Endothelial cell of umbilical vein (primary cell): ENCODE measurements at regions not wholly inside any gene's neighbourhood (a gene's known extent, or its start where the extent isn't known, plus 50 kb on each side); places are given as distances from the start of the nearest gene placed in this dataset.

ENCODE experiments used
- BruUV-seq: library from RNA; stranded (reverse); fragments of 400-500 nt; replicated peaks from 2 replicates; lab custom pipeline; 2021; lab: Mats Ljungman, UMichigan
- CTCF ChIA-PET: fragments of 300-600, 350-600 bp; sonication (Branson Sonifier 250); formaldehyde crosslinking; loops from one replicate; lab custom pipeline; 2021; ENCODE audit warnings: antibody characterized with exemption, inconsistent platforms; lab: Charles Lee
- POLR2A ChIA-PET: fragments of 300-600, 350-600 bp; sonication (Branson Sonifier 250); formaldehyde crosslinking; loops from one replicate; lab custom pipeline; 2021; ENCODE audit warnings: antibody characterized with exemption, inconsistent platforms; lab: Charles Lee
- DNase-seq: peaks from one replicate; pipeline ENCODE4 v3.0.0-alpha.2; 2011; ENCODE audit warnings: low read depth, low spot score
- FAIRE-seq: peaks from 2 replicates; lab custom pipeline; 2011; peaks lifted over from hg19 to GRCh38; lab: Jason Lieb, UNC
- H2AFZ ChIP-seq: 2 replicates; pipeline ENCODE4 v1.6.0; 2012; ENCODE audit warnings: low read depth, low read length, control low read depth, inconsistent platforms
- H3K27ac ChIP-seq: 2 replicates; pipeline ENCODE4 v1.5.1; 2011; ENCODE audit warnings: low read depth, mild to moderate bottlenecking, control low read depth, low read length, moderate library complexity; ENCODE audit not compliant: insufficient read depth
- H3K27me3 ChIP-seq, 2 experiments: 2 replicates each; pipeline versions ENCODE4 v1.6.0 to v1.6.1; 2011; ENCODE audit warnings: low read length in 2 of 2, mixed read lengths in 1 of 2; ENCODE audit not compliant: control insufficient read depth in 2 of 2, insufficient read depth in 2 of 2
- H3K36me3 ChIP-seq, 2 experiments: 2 replicates in 1 of 2; 3 replicates in 1 of 2; pipeline ENCODE4 v1.5.1; 2011; ENCODE audit warnings: low read length in 2 of 2, mild to moderate bottlenecking in 1 of 2, moderate library complexity in 1 of 2; ENCODE audit not compliant: control insufficient read depth in 2 of 2, insufficient read depth in 2 of 2; ENCODE audit errors: extremely low read depth in 1 of 2
- H3K4me1 ChIP-seq: 3 replicates; pipeline ENCODE4 v1.5.1; 2011; ENCODE audit warnings: mild to moderate bottlenecking, low read length; ENCODE audit not compliant: control insufficient read depth, insufficient read depth; ENCODE audit errors: extremely low read depth
- H3K4me2 ChIP-seq: 2 replicates; pipeline ENCODE4 v1.6.1; 2011; ENCODE audit warnings: low read length, control low read depth, mixed read lengths; ENCODE audit not compliant: insufficient read depth
- H3K4me3 ChIP-seq, 3 experiments: fragments of 200-600 bp in 1 of 3; sonication (generic), shearing (Covaris generic) in 1 of 3; replicated peaks in 1 of 3; 2 replicates each; pipeline ENCODE4 v1.5.1; 2011 to 2016; ENCODE audit warnings: control low read depth in 3 of 3, low read length in 3 of 3, mild to moderate bottlenecking in 2 of 3, inconsistent platforms in 1 of 3, low read depth in 1 of 3, moderate library complexity in 1 of 3; ENCODE audit not compliant: insufficient read depth in 1 of 3
- H3K79me2 ChIP-seq: 2 replicates; pipeline ENCODE4 v1.6.0; 2012; ENCODE audit warnings: low read length, inconsistent platforms; ENCODE audit not compliant: control insufficient read depth, insufficient read depth
- H3K9ac ChIP-seq: replicated peaks from 2 replicates; pipeline ENCODE3; 2011; ENCODE audit warnings: low read length, control low read depth; ENCODE audit not compliant: insufficient read depth; ENCODE audit errors: extremely low read depth
- H3K9me1 ChIP-seq: replicated peaks from 3 replicates; pipeline ENCODE4 v1.6.0; 2011; ENCODE audit warnings: mild to moderate bottlenecking, low read length; ENCODE audit not compliant: control insufficient read depth, insufficient read depth; ENCODE audit errors: extremely low read depth
- H3K9me3 ChIP-seq: replicated peaks from 2 replicates; pipeline ENCODE4 v1.5.1; 2012; ENCODE audit warnings: low read length, inconsistent platforms; ENCODE audit not compliant: control insufficient read depth, insufficient read depth
- H4K20me1 ChIP-seq: replicated peaks from 2 replicates; pipeline ENCODE3; 2011; ENCODE audit warnings: mild to moderate bottlenecking, low read length; ENCODE audit not compliant: control insufficient read depth, insufficient read depth; ENCODE audit errors: extremely low read depth
- CTCF ChIP-seq, 2 donors: IDR thresholded peaks; 1 replicate in 1 of 2; 2 replicates in 1 of 2; pipeline ENCODE4 v1.5.1; 2011; ENCODE audit warnings: low read length in 2 of 2, mild to moderate bottlenecking in 2 of 2, moderate library complexity in 2 of 2, control low read depth in 1 of 2, inconsistent platforms in 1 of 2, low read depth in 1 of 2; ENCODE audit not compliant: insufficient read depth in 1 of 2; ENCODE audit errors: extremely low read depth in 1 of 2
- EZH2 ChIP-seq: IDR thresholded peaks from 2 replicates; pipeline ENCODE4 v1.6.1; 2012; ENCODE audit warnings: borderline replicate concordance, low read depth, mild to moderate bottlenecking, moderate library complexity, low read length, inconsistent platforms; ENCODE audit not compliant: severe bottlenecking
- FOS ChIP-seq: IDR thresholded peaks from 2 replicates; pipeline ENCODE4 v1.6.1; 2011; ENCODE audit warnings: mild to moderate bottlenecking, low read length, moderate library complexity, borderline replicate concordance; ENCODE audit not compliant: insufficient read depth
- GATA2 ChIP-seq: IDR thresholded peaks from 2 replicates; pipeline ENCODE4 v1.7.0; 2011; ENCODE audit warnings: low read depth, mild to moderate bottlenecking, moderate library complexity, mixed read lengths, low read length; ENCODE audit not compliant: insufficient read length, insufficient read depth
- JUN ChIP-seq: IDR thresholded peaks from 2 replicates; pipeline ENCODE4 v1.6.1; 2011; ENCODE audit warnings: borderline replicate concordance, low read depth; ENCODE audit not compliant: insufficient read length, insufficient read depth
- MAX ChIP-seq: IDR thresholded peaks from 2 replicates; pipeline ENCODE4 v1.6.1; 2011; ENCODE audit not compliant: insufficient read depth, insufficient read length
- MYC ChIP-seq: IDR thresholded peaks from one replicate; pipeline ENCODE4 v1.6.1; 2011; ENCODE audit warnings: mild to moderate bottlenecking, low read depth, low read length
- POLR2A ChIP-seq: IDR thresholded peaks from 2 replicates; pipeline ENCODE4 v1.6.1; 2012; ENCODE audit warnings: low read depth, mild to moderate bottlenecking, control low read depth, low read length
- POLR2AphosphoS5 ChIP-seq: IDR thresholded peaks from 2 replicates; pipeline ENCODE4 v1.6.1; 2012; ENCODE audit warnings: low read depth, mild to moderate bottlenecking, control low read depth, low read length, moderate library complexity; ENCODE audit not compliant: insufficient read depth
- dilution Hi-C: fragments of 300-500 bp; cut with MboI; formaldehyde crosslinking; loops from one replicate; pipeline ENCODE4 v1.15.0; 2019; ENCODE audit warnings: low sequenced_read_pairs; ENCODE audit not compliant: extremely low pct_ligation_motif_present
- intact Hi-C: fragments of 100-400 bp; cut with micrococcal nuclease; formaldehyde crosslinking; loops from one replicate; pipeline ENCODE4 v1.10.0; 2022

GRCh38 chr4:121564840-121565375 lies 131.9 kb downstream of the ANXA5 start:
- DNase-seq = no peak
- no peaks in the 10 kb centered on the region for H3K4me1 ChIP-seq
- H3K9me1 ChIP-seq = no peaks in the 10 kb centered on the region
- no peak for FAIRE-seq
- H4K20me1 ChIP-seq = no peaks in the 10 kb centered on the region
- no peaks in the 10 kb centered on the region for H3K36me3 ChIP-seq
- ChIA-PET POLR2A (no interaction called here), CTCF (no interaction called here)
- H3K79me2 ChIP-seq = no peaks in the 10 kb centered on the region
- dilution Hi-C loops = no loop called here
- H3K9me3 ChIP-seq = no peaks in the 10 kb centered on the region
- no peak overlapping the region for H2AFZ ChIP-seq
- H3K9ac ChIP-seq = no peak overlapping the region
- H3K27ac ChIP-seq = no peak overlapping the region
- H3K4me2 ChIP-seq = no peak overlapping the region
- TF ChIP-seq JUN = no peak
- TF ChIP-seq POLR2AphosphoS5 = no peak
- no peak for TF ChIP-seq GATA2
- TF ChIP-seq CTCF (IDR thresholded peaks at IDR 0.05; ENCODE audit: extremely low read depth in 1 of 2, insufficient read depth in 1 of 2, low read depth in 1 of 2, low read length in 2 of 2) = no peak
- TF ChIP-seq FOS = no peak
- TF ChIP-seq POLR2A = no peak
- no peak for TF ChIP-seq EZH2
- no peak for TF ChIP-seq MAX
- TF ChIP-seq MYC = no peak
- H3K27me3 ChIP-seq = no peaks in the 10 kb centered on the region
- intact Hi-C loops = no loop called here
- H3K4me3 ChIP-seq = no peak overlapping the region
- BruUV-seq = no TSS peak
